ENCODE measurements at regions not wholly inside any gene's neighbourhood (a gene's known extent, or its start where the extent isn't known, plus 50 kb on each side); places are given as distances from the start of the nearest gene placed in this dataset.

DNA sequence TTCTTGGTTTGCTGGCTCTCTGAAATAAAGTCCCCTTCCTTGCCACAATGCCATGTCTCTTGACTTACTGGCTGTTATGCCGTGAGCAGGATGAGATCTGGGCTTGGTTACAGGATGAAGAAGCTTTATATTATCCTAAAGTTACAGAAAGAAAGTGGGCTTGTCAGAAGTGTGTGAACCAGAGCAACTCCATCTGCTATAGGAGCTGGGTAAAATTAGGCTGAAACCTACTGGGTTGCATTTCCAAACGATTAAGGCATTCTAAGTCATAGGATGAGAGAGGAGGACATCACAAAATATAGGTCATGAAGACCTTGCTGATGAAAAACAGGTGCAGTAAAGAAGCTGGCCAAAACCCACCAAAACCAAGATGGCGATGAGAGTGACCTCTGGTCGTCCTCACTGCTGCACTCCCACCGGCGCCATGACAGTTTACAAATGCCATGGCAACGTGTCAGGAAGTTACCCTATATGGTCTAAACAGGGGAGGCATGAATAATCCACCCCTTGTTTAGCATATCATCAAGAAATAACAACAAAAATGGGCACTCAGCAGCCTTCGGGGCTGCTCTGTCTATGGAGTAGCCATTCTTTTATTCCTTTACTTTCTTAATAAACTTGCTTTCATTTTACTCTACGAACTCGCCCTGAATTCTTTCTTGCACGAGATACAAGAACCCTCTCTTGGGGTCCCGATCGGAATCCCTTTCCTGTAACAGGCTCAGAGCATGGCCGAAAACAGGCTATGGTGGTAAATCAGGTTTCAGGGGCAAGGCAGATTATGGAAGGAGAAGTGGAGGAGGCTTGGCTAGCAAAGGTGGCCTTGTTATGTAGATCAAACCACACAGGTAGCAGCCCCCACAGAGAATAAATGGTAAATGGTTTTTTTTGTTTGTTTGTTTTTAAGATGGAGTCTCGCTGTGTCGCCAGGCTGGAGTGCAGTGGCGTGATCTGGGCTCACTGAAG lies 81.3 kb upstream of the C16orf82 start (continued):
- TF ChIP-seq ZBTB2 (IDR thresholded peaks at IDR 0.05) (no peak), ZNF511 (CRISPR knock-in tag; IDR thresholded peaks at IDR 0.05) (no peak), ZNF24 (IDR thresholded peaks at IDR 0.05) (no peak), KLF10 (CRISPR knock-in tag; IDR thresholded peaks at IDR 0.05) (no peak), ZNF644 (tag; IDR thresholded peaks at IDR 0.05; ENCODE audit: low read depth) (peak; percentile 56; the same call in 1 of the 2 replicates), ZNF253 (CRISPR knock-in tag; conservative IDR thresholded peaks at IDR 0.05) (no peak), ZNF57 (CRISPR knock-in tag; IDR thresholded peaks at IDR 0.05) (no peak), BRF2 (IDR thresholded peaks at IDR 0.05; ENCODE audit: borderline replicate concordance, insufficient read depth, insufficient read length) (no peak), ZFP1 (CRISPR knock-in tag; IDR thresholded peaks at IDR 0.05) (no peak), KLF6 (CRISPR knock-in tag; IDR thresholded peaks at IDR 0.05; ENCODE audit: borderline replicate concordance) (no peak), ZNF586 (CRISPR knock-in tag; conservative IDR thresholded peaks at IDR 0.05) (no peak), HNRNPL (IDR thresholded peaks at IDR 0.05; ENCODE audit: low read depth, low read length) (no peak), SMAD4 (CRISPR knock-in tag; conservative IDR thresholded peaks at IDR 0.05) (no peak), ZNF589 (CRISPR knock-in tag; IDR thresholded peaks at IDR 0.05; ENCODE audit: low read depth) (0 out of 2 replicates have a peak, but pooled peaks have one; percentile 69), GTF2A2 (tag; IDR thresholded peaks at IDR 0.05) (peak; percentile 89), MAX (CRISPR knock-in tag; IDR thresholded peaks at IDR 0.05) (no peak), EZH2 (IDR thresholded peaks at IDR 0.05; ENCODE audit: borderline replicate concordance, low read depth, low read length) (no peak)
- TF ChIP-seq, protein P1, sequence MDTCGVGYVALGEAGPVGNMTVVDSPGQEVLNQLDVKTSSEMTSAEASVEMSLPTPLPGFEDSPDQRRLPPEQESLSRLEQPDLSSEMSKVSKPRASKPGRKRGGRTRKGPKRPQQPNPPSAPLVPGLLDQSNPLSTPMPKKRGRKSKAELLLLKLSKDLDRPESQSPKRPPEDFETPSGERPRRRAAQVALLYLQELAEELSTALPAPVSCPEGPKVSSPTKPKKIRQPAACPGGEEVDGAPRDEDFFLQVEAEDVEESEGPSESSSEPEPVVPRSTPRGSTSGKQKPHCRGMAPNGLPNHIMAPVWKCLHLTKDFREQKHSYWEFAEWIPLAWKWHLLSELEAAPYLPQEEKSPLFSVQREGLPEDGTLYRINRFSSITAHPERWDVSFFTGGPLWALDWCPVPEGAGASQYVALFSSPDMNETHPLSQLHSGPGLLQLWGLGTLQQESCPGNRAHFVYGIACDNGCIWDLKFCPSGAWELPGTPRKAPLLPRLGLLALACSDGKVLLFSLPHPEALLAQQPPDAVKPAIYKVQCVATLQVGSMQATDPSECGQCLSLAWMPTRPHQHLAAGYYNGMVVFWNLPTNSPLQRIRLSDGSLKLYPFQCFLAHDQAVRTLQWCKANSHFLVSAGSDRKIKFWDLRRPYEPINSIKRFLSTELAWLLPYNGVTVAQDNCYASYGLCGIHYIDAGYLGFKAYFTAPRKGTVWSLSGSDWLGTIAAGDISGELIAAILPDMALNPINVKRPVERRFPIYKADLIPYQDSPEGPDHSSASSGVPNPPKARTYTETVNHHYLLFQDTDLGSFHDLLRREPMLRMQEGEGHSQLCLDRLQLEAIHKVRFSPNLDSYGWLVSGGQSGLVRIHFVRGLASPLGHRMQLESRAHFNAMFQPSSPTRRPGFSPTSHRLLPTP (IDR thresholded peaks at IDR 0.05; ENCODE audit: borderline replicate concordance, extremely low read depth, insufficient read length), result no peak
- TF ChIP-seq, protein P2, sequence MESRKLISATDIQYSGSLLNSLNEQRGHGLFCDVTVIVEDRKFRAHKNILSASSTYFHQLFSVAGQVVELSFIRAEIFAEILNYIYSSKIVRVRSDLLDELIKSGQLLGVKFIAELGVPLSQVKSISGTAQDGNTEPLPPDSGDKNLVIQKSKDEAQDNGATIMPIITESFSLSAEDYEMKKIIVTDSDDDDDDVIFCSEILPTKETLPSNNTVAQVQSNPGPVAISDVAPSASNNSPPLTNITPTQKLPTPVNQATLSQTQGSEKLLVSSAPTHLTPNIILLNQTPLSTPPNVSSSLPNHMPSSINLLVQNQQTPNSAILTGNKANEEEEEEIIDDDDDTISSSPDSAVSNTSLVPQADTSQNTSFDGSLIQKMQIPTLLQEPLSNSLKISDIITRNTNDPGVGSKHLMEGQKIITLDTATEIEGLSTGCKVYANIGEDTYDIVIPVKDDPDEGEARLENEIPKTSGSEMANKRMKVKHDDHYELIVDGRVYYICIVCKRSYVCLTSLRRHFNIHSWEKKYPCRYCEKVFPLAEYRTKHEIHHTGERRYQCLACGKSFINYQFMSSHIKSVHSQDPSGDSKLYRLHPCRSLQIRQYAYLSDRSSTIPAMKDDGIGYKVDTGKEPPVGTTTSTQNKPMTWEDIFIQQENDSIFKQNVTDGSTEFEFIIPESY (CRISPR knock-in tag; IDR thresholded peaks at IDR 0.05), result no peak
